Esophagus muscularis mucosa (tissue), 3 donors: ENCODE measurements at regions not wholly inside any gene's neighbourhood (a gene's known extent, or its start where the extent isn't known, plus 50 kb on each side); places are given as distances from the start of the nearest gene placed in this dataset.

Source experiments
- CTCF ChIP-seq, 3 experiments: fragments of 200-600 bp in 2 of 3; fragments of 450-650 bp in 1 of 3; sonication (generic) in 2 of 3; IDR thresholded peaks; one replicate each; pipeline ENCODE4 v1.5.1; 2017 to 2019; ENCODE audit warnings: antibody characterized with exemption in 3 of 3, mild to moderate bottlenecking in 2 of 3, moderate library complexity in 1 of 3
- POLR2A ChIP-seq: fragments of 450-650 bp; IDR thresholded peaks from one replicate; pipeline ENCODE4 v1.6.1; 2017; ENCODE audit warnings: antibody characterized with exemption, moderate library complexity, mild to moderate bottlenecking, low read depth

GRCh38 chr11:32008880-32009551 lies 81.9 kb upstream of the RCN1 start:
- TF ChIP-seq CTCF (IDR thresholded peaks at IDR 0.05) (no peak), POLR2A (no peak)
